GM11168 (cell line): ENCODE measurements at regions not wholly inside any gene's neighbourhood (a gene's known extent, or its start where the extent isn't known, plus 50 kb on each side); places are given as distances from the start of the nearest gene placed in this dataset.

Experiments
- in situ Hi-C: fragments of 300-500 bp; cut with MboI; formaldehyde crosslinking; loops from one replicate; pipeline ENCODE4 v1.12.0; 2022; ENCODE audit warnings: low sequenced_read_pairs; ENCODE audit not compliant: unreplicated experiment

- in situ Hi-C loops: no loop called here
Measured at GRCh38 chr5:171700318-171700912, 85.2 kb upstream of the SMIM23 start.

- in situ Hi-C loops: no loop called here
Measured at GRCh38 chr5:171701100-171701541, 84.5 kb upstream of the SMIM23 start.

- in situ Hi-C loops: no loop called here
Measured at GRCh38 chr5:171702135-171702770, 83.4 kb upstream of the SMIM23 start.

- in situ Hi-C loops: no loop called here
Measured at GRCh38 chr5:171703146-171703545, 82.5 kb upstream of the SMIM23 start.

GRCh38 chr5:171705036-171705435 lies 80.6 kb upstream of the SMIM23 start:
- in situ Hi-C loops: no loop called here

- in situ Hi-C loops: no loop called here
Measured at GRCh38 chr5:171705830-171706468, 79.7 kb upstream of the SMIM23 start.

- in situ Hi-C loops: no loop called here
Measured at GRCh38 chr5:171706736-171707441, 78.7 kb upstream of the SMIM23 start.

GRCh38 chr5:171707442-171707792 lies 78.2 kb upstream of the SMIM23 start:
- in situ Hi-C loops: no loop called here

GRCh38 chr5:171709930-171710329 lies 75.7 kb upstream of the SMIM23 start:
- in situ Hi-C loops: no loop called here

GRCh38 chr5:171710451-171711024 lies 75.1 kb upstream of the SMIM23 start:
- in situ Hi-C loops: no loop called here

GRCh38 chr5:171711571-171711970 lies 74.0 kb upstream of the SMIM23 start:
- in situ Hi-C loops: no loop called here

- in situ Hi-C loops: no loop called here
Measured at GRCh38 chr5:171712616-171713015, 73.0 kb upstream of the SMIM23 start.

GRCh38 chr5:171713152-171713551 lies 72.5 kb upstream of the SMIM23 start:
- in situ Hi-C loops: no loop called here

GRCh38 chr5:171714261-171714660 lies 71.4 kb upstream of the SMIM23 start:
- in situ Hi-C loops: no loop called here

GRCh38 chr5:171714851-171715250 lies 70.8 kb upstream of the SMIM23 start:
- in situ Hi-C loops: loop anchor here (5.0 kb wide), 1 partner anchor 38 kb away; no protein-coding TSS in a partner anchor

GRCh38 chr5:171715551-171715950 lies 70.1 kb upstream of the SMIM23 start:
- in situ Hi-C loops: loop anchor here (5.0 kb wide), 1 partner anchor 38 kb away; no protein-coding TSS in a partner anchor

GRCh38 chr5:171720086-171720485 lies 65.5 kb upstream of the SMIM23 start:
- in situ Hi-C loops: no loop called here

GRCh38 chr5:171721464-171721863 lies 64.2 kb upstream of the SMIM23 start:
- in situ Hi-C loops: no loop called here

GRCh38 chr5:171724468-171725204 lies 61.0 kb upstream of the SMIM23 start:
- in situ Hi-C loops: no loop called here

GRCh38 chr5:171725205-171725601 lies 60.4 kb upstream of the SMIM23 start:
- in situ Hi-C loops: no loop called here
